GM23338 (cell line): ENCODE measurements at regions not wholly inside any gene's neighbourhood (a gene's known extent, or its start where the extent isn't known, plus 50 kb on each side); places are given as distances from the start of the nearest gene placed in this dataset.
"Not testable (repeated sequence)": the region's sequence is repeated elsewhere in the genome, so short reads cannot be mapped to it uniquely, and the experiment has no call there.

Source experiments
- ATAC-seq: fragments of 200-7000 bp; cut with Tn5 transposase; 3 replicates; pipeline ENCODE4 v1.9.1; 2020
- DNase-seq: peaks from one replicate; pipeline ENCODE4 v3.0.0-alpha.2; 2015; ENCODE audit warnings: low spot score
- H2AFZ ChIP-seq: fragments of 200-600 bp; sonication (generic); 2 replicates; pipeline ENCODE4 v1.8.0; 2016; ENCODE audit warnings: antibody characterized with exemption, mild to moderate bottlenecking, moderate library complexity
- H3F3A ChIP-seq: fragments of 200-600 bp; sonication (generic); replicated peaks from 2 replicates; pipeline ENCODE4 v1.8.0; 2017; ENCODE audit warnings: antibody characterized with exemption, mixed run types, low read depth
- H3K27ac ChIP-seq: fragments of 200-600 bp; sonication (generic); 2 replicates; pipeline ENCODE4 v1.6.1; 2016; ENCODE audit warnings: low read depth
- H3K27me3 ChIP-seq: fragments of 200-600 bp; sonication (generic); 2 replicates; pipeline ENCODE4 v1.8.0; 2016; ENCODE audit warnings: mild to moderate bottlenecking, mixed run types, moderate library complexity; ENCODE audit not compliant: insufficient read depth
- H3K36me3 ChIP-seq: fragments of 200-600 bp; sonication (generic); 2 replicates; pipeline ENCODE4 v1.8.0; 2016; ENCODE audit warnings: mild to moderate bottlenecking; ENCODE audit not compliant: insufficient read depth
- H3K4me1 ChIP-seq: fragments of 200-600 bp; sonication (generic); 2 replicates; pipeline ENCODE4 v1.8.0; 2016; ENCODE audit warnings: mild to moderate bottlenecking, moderate library complexity; ENCODE audit not compliant: insufficient read depth
- H3K4me2 ChIP-seq: fragments of 200-600 bp; sonication (generic); 2 replicates; pipeline ENCODE4 v1.7.1; 2017; ENCODE audit warnings: mixed run types
- H3K4me3 ChIP-seq: fragments of 200-600 bp; sonication (generic); 2 replicates; pipeline ENCODE4 v1.6.1; 2016; ENCODE audit warnings: mixed run types
- H3K79me2 ChIP-seq: fragments of 200-600 bp; sonication (generic); replicated peaks from 2 replicates; pipeline ENCODE4 v1.8.0; 2017; ENCODE audit warnings: mild to moderate bottlenecking; ENCODE audit not compliant: insufficient read depth
- H3K9me2 ChIP-seq: fragments of 200-600 bp; sonication (generic); 2 replicates; pipeline ENCODE4 v1.8.0; 2017; ENCODE audit not compliant: insufficient read depth
- H4K20me1 ChIP-seq: fragments of 200-600 bp; sonication (generic); replicated peaks from 2 replicates; pipeline ENCODE4 v1.8.0; 2017; ENCODE audit warnings: mild to moderate bottlenecking; ENCODE audit not compliant: insufficient read depth
- H3K27ac Mint-ChIP-seq: 2 replicates; pipeline ENCODE4 v1.8.0; 2020; ENCODE audit warnings: inconsistent platforms, mild to moderate bottlenecking, moderate library complexity, mixed read lengths
- H3K27me3 Mint-ChIP-seq: 3 replicates; pipeline ENCODE4 v1.8.0; 2022; ENCODE audit warnings: low read depth, mild to moderate bottlenecking, moderate library complexity, mixed read lengths, inconsistent platforms; ENCODE audit not compliant: insufficient read depth, poor library complexity
- H3K36me3 Mint-ChIP-seq: 3 replicates; pipeline ENCODE4 v1.8.0; 2021; ENCODE audit warnings: low read depth, mild to moderate bottlenecking, inconsistent platforms, moderate library complexity, mixed read lengths
- H3K4me1 Mint-ChIP-seq: 3 replicates; pipeline ENCODE4 v1.8.0; 2020; ENCODE audit warnings: mild to moderate bottlenecking, inconsistent platforms, mixed read lengths
- H3K4me3 Mint-ChIP-seq: 3 replicates; pipeline ENCODE4 v1.8.0; 2021; ENCODE audit warnings: moderate library complexity, mild to moderate bottlenecking, inconsistent platforms, mixed read lengths
- H3K9me3 Mint-ChIP-seq: 3 replicates; pipeline ENCODE4 v1.8.0; 2020; ENCODE audit warnings: moderate library complexity, mild to moderate bottlenecking, inconsistent platforms, mixed read lengths

DNA sequence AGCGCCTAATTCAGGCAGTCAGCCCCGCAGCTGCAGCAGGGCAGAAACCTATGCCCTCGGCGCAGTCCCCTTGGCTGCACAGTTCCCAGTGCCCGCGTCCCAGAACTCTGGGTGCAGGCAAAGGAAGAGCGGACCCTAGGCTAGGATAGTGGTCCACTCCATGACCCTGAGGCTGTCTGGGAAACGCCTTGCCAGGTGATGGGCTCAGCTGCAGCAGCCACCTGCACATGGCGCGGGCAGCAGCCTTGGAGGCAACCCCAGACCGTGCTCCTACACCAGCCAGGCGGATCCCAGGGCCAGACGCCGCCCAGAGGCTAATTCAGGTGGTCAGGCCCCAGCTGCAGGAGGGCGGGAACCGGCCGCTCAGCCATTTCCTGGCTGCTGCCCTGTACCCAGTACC is 83.0 kb downstream of the POTEC start:
- H3K27me3 ChIP-seq, H3K4me1 Mint-ChIP-seq, H3K4me3 Mint-ChIP-seq, H3K9me2 ChIP-seq, ATAC-seq, H3K27me3 Mint-ChIP-seq, H3F3A ChIP-seq, H2AFZ ChIP-seq, H3K79me2 ChIP-seq, DNase-seq, H3K4me2 ChIP-seq, H3K27ac Mint-ChIP-seq, H3K27ac ChIP-seq, H3K4me1 ChIP-seq, H3K4me3 ChIP-seq, H3K36me3 ChIP-seq, H4K20me1 ChIP-seq: not testable (repeated sequence)
- Mint-ChIP-seq H3K36me3 (peaks cover 14% of the 10 kb centered on the region), H3K9me3 (peaks cover 35% of the 10 kb centered on the region)

DNA sequence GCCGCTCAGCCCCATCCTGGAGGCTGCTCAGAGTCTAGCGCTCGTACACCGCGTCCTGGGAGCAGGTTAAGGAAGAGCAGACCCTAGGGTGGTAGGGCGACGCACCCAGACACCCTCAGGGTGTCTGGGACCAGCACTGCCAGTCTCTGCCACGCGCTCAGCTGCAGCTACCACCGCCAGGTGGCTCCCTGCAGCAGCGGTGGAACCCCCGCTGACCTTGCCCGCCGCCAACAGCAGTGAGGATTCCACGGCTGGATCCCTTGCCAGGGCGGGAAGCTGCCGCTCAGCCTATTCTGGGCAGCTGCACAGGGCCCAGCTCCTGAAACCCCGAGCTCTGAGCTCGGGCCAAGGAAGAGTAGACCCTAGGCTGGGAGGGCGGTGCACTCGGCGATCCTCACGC is 83.6 kb downstream of the POTEC start:
- H3K4me3 Mint-ChIP-seq, H2AFZ ChIP-seq, H3K4me3 ChIP-seq, H3K79me2 ChIP-seq, H3K4me2 ChIP-seq, H3K27me3 Mint-ChIP-seq, H3K4me1 ChIP-seq, H3K27ac ChIP-seq, H3K9me2 ChIP-seq, ATAC-seq, DNase-seq, H3F3A ChIP-seq, H3K4me1 Mint-ChIP-seq, H3K27ac Mint-ChIP-seq, H3K27me3 ChIP-seq, H3K36me3 ChIP-seq, H4K20me1 ChIP-seq: not testable (repeated sequence)
- peaks cover 14% of the 10 kb centered on the region for H3K36me3 Mint-ChIP-seq
- H3K9me3 Mint-ChIP-seq: peaks cover 34% of the 10 kb centered on the region

GRCh38 chr18:14458009-14458945 is 85.1 kb downstream of the POTEC start:
- H3K4me3 ChIP-seq, H3K4me1 ChIP-seq, ATAC-seq: not testable (repeated sequence)

GRCh38 chr18:14450637-14451009 is 92.8 kb downstream of the POTEC start:
- not testable (repeated sequence) for H3K36me3 ChIP-seq, H3K36me3 Mint-ChIP-seq

More at GRCh38 chr18:14458009-14458945, 85.1 kb downstream of the POTEC start:
- H3K4me3 Mint-ChIP-seq, H3K36me3 Mint-ChIP-seq, H3K9me2 ChIP-seq, H3K4me1 Mint-ChIP-seq, H4K20me1 ChIP-seq, H3K36me3 ChIP-seq, DNase-seq, H3K4me2 ChIP-seq, H3K27ac Mint-ChIP-seq, H3K79me2 ChIP-seq, H3K27me3 Mint-ChIP-seq, H3K27me3 ChIP-seq, H3F3A ChIP-seq, H3K27ac ChIP-seq, H2AFZ ChIP-seq: not testable (repeated sequence)
- peaks cover 20% of the 10 kb centered on the region for H3K9me3 Mint-ChIP-seq

GRCh38 chr18:14449995-14450636 is 93.3 kb downstream of the POTEC start:
- H4K20me1 ChIP-seq, H3K4me3 Mint-ChIP-seq, H3K4me2 ChIP-seq, H3K27ac ChIP-seq, H3K9me2 ChIP-seq, H3K4me1 Mint-ChIP-seq, H3K27ac Mint-ChIP-seq, H2AFZ ChIP-seq, H3K4me1 ChIP-seq, H3K79me2 ChIP-seq, H3F3A ChIP-seq, H3K4me3 ChIP-seq, H3K36me3 Mint-ChIP-seq, DNase-seq, H3K27me3 ChIP-seq, H3K27me3 Mint-ChIP-seq, H3K36me3 ChIP-seq: not testable (repeated sequence)
- H3K9me3 Mint-ChIP-seq: peaks cover 17% of the 10 kb centered on the region
- ATAC-seq: peak; percentile 29; the same call in 1 of the 3 replicates

More at GRCh38 chr18:14450637-14451009, 92.8 kb downstream of the POTEC start:
- not testable (repeated sequence) for H3K4me1 ChIP-seq, H3K27ac Mint-ChIP-seq, DNase-seq, H3K4me1 Mint-ChIP-seq, H4K20me1 ChIP-seq, H2AFZ ChIP-seq, H3K79me2 ChIP-seq, H3K27me3 ChIP-seq, ATAC-seq, H3K27ac ChIP-seq, H3K27me3 Mint-ChIP-seq, H3K4me3 ChIP-seq, H3K4me3 Mint-ChIP-seq, H3F3A ChIP-seq, H3K9me2 ChIP-seq, H3K4me2 ChIP-seq
- H3K9me3 Mint-ChIP-seq: peaks cover 17% of the 10 kb centered on the region

DNA sequence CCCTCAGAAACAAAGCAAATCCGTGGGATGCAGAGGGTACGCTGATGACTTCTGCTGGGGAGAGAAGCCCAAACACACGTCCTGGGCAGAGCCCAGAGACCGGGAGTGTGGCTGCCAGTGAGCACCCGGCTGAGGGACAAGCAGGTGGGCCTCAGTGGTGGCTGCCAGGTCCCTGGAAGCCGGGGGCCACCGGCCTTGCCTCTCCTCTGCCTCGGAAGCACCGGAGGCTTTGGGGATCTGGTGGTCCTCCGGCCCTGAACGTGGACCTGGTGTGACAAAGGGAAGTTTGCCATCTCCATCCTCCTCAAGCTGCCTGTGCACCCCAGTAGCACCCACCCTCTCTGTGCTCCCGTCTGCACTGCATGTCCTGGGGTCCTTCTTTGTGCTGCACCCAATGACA is 94.3 kb downstream of the POTEC start:
- H3K4me1 Mint-ChIP-seq, DNase-seq, H3K4me3 ChIP-seq, H3K36me3 ChIP-seq, H4K20me1 ChIP-seq, H2AFZ ChIP-seq, H3K79me2 ChIP-seq, H3K27me3 ChIP-seq, H3K4me3 Mint-ChIP-seq, H3K27ac ChIP-seq, H3K4me1 ChIP-seq, H3K27ac Mint-ChIP-seq, H3K9me2 ChIP-seq, H3K4me2 ChIP-seq, H3F3A ChIP-seq, H3K27me3 Mint-ChIP-seq, ATAC-seq, H3K36me3 Mint-ChIP-seq: not testable (repeated sequence)
- H3K9me3 Mint-ChIP-seq: peaks cover 22% of the 10 kb centered on the region
